HG03457 (cell line): ENCODE measurements at regions not wholly inside any gene's neighbourhood (a gene's known extent, or its start where the extent isn't known, plus 50 kb on each side); places are given as distances from the start of the nearest gene placed in this dataset.

Experiments used
- ATAC-seq: cut with Tn5 transposase; IDR thresholded peaks from one replicate; pipeline ENCODE4 v1.9.1; 2021; ENCODE audit warnings: moderate number of reproducible peaks; ENCODE audit not compliant: unreplicated experiment

- no peak for ATAC-seq
Observed at GRCh38 chr14:97027256-97027999, 230.2 kb downstream of the VRK1 start.

DNA sequence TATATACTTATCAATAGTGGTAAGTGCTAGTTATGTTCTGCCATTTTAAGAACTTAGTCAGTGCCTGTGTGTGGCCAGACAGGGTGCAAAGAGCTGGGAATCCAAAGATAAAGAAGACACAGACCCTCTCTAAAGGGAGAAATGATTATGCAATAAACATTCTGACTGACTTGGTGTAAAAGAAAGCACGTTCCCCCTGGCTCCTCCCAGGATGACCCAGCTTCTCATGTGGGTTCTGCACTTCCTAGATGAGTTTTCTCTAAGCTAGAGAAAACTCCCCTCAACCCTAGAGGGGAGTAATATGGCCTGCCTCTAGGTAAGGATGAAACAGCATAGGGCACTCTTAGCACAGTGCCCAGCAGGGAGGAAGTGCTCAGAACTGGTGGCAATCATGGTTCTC lies 231.2 kb downstream of the VRK1 start:
- no peak for ATAC-seq

GRCh38 chr14:97029800-97030199 lies 232.6 kb downstream of the VRK1 start:
- no peak for ATAC-seq

DNA sequence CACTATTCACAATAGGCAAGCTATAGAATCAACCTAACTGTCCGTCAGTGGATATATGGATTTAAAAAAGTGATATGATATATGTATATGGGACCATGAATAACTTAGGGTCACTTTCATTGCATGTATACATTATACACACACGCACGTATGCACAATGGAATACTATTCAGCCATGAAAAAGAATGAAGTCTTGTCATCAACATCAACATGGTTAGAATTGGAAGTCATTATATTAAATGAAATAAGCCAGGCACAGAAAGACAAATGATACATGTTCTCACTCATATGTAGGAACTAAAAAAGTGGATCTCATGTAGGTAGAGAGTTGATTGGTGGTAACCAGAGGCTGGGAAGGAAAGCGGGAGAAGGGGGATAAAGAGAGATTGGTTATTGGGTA lies 234.3 kb downstream of the VRK1 start:
- no peak for ATAC-seq

DNA sequence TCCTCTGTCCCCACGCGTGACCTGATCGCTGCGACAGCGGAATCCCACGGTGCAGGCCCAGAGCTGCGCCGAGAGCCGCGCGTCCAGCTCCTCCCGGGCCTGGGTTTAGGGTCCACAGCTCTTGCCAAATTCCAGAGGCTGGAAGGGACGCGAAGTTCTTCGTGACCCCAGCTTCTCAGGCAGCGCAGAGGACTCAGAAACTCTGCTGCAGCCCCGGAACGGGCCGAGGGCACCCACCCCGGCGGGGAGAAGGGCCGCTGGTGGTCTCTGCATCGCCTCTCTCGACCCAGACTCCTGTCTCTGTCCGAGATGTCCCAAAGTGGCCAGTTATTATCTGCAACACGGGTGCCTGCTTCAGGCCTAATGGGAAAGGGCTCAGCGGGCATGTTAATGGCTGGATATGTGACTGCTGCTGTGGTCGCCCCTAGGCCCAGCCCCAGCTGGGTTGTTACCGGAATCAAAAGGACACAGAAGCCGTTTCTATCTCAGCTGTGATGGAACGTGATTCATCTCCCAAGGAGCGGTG lies 236.4 kb downstream of the VRK1 start:
- no peak for ATAC-seq

DNA sequence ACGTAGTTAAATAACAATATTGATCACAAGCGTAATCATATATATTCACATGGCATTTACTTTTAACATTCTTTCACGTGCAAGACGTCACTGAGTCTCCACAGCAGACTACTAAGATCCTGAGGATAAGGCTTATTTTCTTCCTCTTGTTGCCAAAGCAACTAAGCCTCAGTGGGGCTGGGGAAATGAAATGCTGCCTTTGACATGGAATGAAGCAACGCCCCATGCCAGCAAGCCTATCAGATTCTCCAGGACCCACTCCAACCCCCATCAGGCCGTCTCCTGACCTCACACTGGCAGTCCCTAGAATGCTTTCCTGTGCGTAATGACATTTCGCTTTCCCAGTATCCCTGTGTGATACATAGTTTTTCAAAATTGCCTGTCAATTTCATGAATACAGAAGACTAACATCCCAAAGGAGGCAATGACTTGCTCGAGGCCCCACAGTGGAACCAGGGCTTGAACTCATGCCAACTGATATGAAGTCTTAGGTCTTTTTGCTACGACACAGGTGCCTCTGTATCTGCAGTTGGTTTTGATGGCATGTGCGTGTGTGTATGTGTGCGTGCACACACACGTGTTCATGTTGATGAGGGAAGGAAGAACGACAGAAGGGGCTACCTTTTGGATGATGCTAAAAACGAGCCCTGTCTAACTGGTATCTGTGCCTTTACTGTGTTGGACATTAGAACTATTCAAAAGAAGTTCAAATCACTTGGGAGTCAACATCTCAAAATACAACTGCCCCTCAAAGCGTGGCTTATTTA lies 239.1 kb downstream of the VRK1 start:
- ATAC-seq, result no peak

DNA sequence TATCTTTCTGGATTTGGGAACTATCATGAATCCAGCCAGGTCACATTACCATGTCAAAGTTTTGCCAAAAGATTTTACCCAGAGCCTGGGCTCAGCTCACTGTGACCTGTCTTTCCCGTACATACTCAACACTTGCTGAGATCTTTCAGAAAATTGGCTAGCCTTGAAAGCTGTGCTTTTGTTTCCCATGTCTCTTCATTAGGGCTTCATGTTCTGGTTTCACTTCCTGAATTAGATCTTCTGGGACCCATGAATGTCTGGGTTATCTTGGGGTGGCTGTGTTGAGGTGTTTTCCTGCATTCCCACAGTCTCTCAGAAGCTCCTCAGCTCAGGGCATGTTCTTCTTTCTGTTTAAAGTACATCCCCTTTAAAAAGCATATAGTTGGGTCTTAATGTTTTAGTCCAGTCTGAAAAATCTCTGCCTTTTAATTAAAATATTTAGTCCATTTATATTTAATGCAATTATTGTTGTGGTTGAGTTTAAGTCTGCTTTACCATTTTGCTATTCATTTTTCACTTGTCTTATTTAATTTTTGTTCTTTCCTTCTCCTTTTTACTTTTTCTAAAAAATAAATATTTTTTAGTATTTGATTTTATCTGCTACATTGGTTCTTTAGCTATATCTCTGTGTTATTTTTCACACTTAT lies 242.7 kb downstream of the VRK1 start:
- ATAC-seq, result no peak

DNA sequence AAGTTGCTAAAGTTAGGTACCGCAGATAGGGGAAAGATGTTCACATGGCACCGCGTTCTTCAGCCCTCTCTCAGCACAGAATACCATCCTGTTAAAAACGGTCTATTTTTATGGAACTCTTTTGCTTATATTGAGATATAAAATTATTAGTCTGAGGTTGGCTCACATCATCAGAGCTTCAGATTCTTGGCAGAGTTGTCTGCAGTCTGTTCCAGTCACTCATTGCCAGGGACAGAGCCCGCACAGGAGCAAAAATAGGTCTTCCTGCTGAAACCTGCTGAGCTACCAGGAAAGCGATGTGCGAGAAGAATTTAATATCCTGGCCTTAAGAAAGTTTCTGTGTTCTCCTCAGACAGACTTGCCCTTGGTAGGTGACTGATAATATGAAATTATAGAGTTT lies 249.8 kb downstream of the VRK1 start:
- ATAC-seq, result no peak

GRCh38 chr14:97052001-97052400 lies 254.8 kb downstream of the VRK1 start:
- ATAC-seq, result no peak

GRCh38 chr14:97053941-97054340 lies 256.8 kb downstream of the VRK1 start:
- ATAC-seq, result no peak

GRCh38 chr14:97055355-97055754 lies 258.2 kb downstream of the VRK1 start:
- no peak for ATAC-seq

DNA sequence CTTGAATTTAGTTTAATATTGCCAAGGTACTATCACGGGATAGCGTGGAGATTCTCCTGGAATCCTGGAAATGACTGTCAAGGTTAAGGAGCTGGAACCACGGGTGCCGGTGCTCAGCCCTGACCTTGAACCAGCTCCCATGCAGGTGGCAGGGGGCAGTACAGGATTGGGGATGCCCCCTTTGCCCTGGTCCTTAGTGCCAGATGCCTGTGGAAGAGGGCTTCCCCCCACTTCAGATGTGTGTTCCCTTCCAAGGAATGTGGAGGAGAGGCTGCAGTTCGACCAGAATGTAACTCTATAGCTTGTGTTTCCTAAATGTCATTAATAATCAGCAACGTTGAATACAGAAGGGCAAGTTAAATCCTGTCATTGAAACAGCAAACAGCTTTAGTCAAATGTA lies 258.9 kb downstream of the VRK1 start:
- ATAC-seq, result no peak

- no peak for ATAC-seq
Observed at GRCh38 chr14:97057238-97058073, 260.3 kb downstream of the VRK1 start.

- no peak for ATAC-seq
Observed at GRCh38 chr14:97058074-97058467, 260.9 kb downstream of the VRK1 start.

DNA sequence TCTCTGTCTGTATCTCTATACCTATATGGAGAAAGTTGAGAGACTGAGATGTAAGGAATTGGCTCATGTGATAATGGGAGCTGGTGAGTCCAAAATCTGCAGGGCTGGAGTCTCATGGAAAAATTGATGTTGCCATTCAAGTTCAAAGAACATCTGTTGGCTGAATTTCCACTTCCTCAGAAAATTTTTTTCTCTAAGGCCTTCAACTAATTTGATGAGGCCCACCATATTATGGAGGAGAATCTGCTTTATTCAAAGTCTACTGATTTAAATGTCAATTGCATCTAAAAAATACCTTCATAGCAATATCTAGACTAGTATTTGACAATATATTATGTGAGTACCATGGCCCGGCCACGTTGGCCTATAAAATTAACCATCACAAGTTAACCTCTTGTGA lies 261.4 kb downstream of the VRK1 start:
- no peak for ATAC-seq

DNA sequence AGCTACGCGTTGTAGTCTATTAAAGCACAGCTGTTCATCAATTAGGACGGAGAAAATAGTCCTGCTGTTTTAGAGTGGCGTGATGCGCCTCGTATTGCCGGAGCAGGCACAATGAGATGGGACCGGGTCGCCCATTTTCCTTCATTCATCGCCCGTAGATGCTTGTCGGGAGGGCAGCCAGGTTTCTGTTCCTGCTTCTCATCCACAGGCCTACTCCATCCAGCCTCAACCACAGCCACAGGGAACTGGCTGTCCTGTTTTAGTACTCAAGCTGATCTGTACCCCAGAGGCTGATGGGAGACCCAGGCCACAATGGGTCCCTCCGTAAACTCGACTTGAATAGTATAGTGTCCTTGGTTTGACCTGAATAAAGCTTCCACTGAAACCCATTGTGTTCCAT lies 264.0 kb downstream of the VRK1 start:
- no peak for ATAC-seq

- no peak for ATAC-seq
Observed at GRCh38 chr14:97061714-97062113, 264.5 kb downstream of the VRK1 start.

- no peak for ATAC-seq
Observed at GRCh38 chr14:97065305-97066067, 268.3 kb downstream of the VRK1 start.

DNA sequence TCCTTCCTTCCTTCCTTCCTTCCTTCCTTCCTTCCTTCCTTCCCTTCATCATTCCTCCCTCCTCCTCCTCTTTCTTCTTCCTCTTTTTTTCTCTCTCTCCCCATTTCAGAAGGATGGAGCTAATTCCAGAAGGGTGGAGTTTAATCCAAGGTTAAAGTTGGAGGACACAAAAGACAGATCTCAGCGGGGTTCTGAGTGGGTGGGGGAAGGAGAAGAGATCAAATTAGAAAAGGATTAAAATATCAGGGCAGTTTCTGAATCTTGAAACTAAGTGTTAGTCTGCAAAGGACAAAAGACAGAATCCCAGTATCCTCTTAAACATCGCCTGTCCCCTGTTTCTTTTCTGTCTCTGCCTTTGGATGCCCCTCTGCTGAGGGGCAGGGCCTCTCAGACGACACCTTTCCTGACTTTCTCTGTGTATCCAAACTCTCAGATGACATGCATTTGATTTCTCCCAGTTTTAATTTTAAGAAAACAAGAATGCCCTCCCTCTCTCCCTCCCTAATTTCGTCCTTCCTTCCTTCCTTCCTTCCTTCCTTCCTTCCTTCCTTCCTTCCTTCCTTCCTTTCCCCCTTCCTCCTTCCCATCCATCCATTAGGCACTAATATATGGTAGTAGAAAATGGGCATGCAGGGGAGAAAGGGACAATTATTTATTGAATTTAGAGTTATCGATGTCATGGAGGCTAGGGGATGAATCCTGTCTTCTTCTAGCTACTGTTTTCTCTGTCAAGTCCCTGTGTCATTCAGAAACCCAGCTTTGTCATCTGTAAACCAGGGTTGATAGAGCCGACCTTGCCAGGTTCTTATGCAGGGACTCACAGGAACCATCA lies 269.1 kb downstream of the VRK1 start:
- ATAC-seq, result no peak
